Endothelial cell of umbilical vein (primary cell): ENCODE measurements at regions not wholly inside any gene's neighbourhood (a gene's known extent, or its start where the extent isn't known, plus 50 kb on each side); places are given as distances from the start of the nearest gene placed in this dataset.

Experiments
- BruUV-seq: library from RNA; stranded (reverse); fragments of 400-500 nt; replicated peaks from 2 replicates; lab custom pipeline; 2021; lab: Mats Ljungman, UMichigan
- CTCF ChIA-PET: fragments of 300-600, 350-600 bp; sonication (Branson Sonifier 250); formaldehyde crosslinking; loops from one replicate; lab custom pipeline; 2021; ENCODE audit warnings: antibody characterized with exemption, inconsistent platforms; lab: Charles Lee
- POLR2A ChIA-PET: fragments of 300-600, 350-600 bp; sonication (Branson Sonifier 250); formaldehyde crosslinking; loops from one replicate; lab custom pipeline; 2021; ENCODE audit warnings: antibody characterized with exemption, inconsistent platforms; lab: Charles Lee
- DNase-seq: peaks from one replicate; pipeline ENCODE4 v3.0.0-alpha.2; 2011; ENCODE audit warnings: low read depth, low spot score
- FAIRE-seq: peaks from 2 replicates; lab custom pipeline; 2011; peaks lifted over from hg19 to GRCh38; lab: Jason Lieb, UNC
- H2AFZ ChIP-seq: 2 replicates; pipeline ENCODE4 v1.6.0; 2012; ENCODE audit warnings: low read depth, low read length, control low read depth, inconsistent platforms
- H3K27ac ChIP-seq: 2 replicates; pipeline ENCODE4 v1.5.1; 2011; ENCODE audit warnings: low read depth, mild to moderate bottlenecking, control low read depth, low read length, moderate library complexity; ENCODE audit not compliant: insufficient read depth
- H3K27me3 ChIP-seq, 2 experiments: 2 replicates each; pipeline versions ENCODE4 v1.6.0 to v1.6.1; 2011; ENCODE audit warnings: low read length in 2 of 2, mixed read lengths in 1 of 2; ENCODE audit not compliant: control insufficient read depth in 2 of 2, insufficient read depth in 2 of 2
- H3K36me3 ChIP-seq, 2 experiments: 2 replicates in 1 of 2; 3 replicates in 1 of 2; pipeline ENCODE4 v1.5.1; 2011; ENCODE audit warnings: low read length in 2 of 2, mild to moderate bottlenecking in 1 of 2, moderate library complexity in 1 of 2; ENCODE audit not compliant: control insufficient read depth in 2 of 2, insufficient read depth in 2 of 2; ENCODE audit errors: extremely low read depth in 1 of 2
- H3K4me1 ChIP-seq: 3 replicates; pipeline ENCODE4 v1.5.1; 2011; ENCODE audit warnings: mild to moderate bottlenecking, low read length; ENCODE audit not compliant: control insufficient read depth, insufficient read depth; ENCODE audit errors: extremely low read depth
- H3K4me2 ChIP-seq: 2 replicates; pipeline ENCODE4 v1.6.1; 2011; ENCODE audit warnings: low read length, control low read depth, mixed read lengths; ENCODE audit not compliant: insufficient read depth
- H3K4me3 ChIP-seq, 3 experiments: fragments of 200-600 bp in 1 of 3; sonication (generic), shearing (Covaris generic) in 1 of 3; replicated peaks in 1 of 3; 2 replicates each; pipeline ENCODE4 v1.5.1; 2011 to 2016; ENCODE audit warnings: control low read depth in 3 of 3, low read length in 3 of 3, mild to moderate bottlenecking in 2 of 3, inconsistent platforms in 1 of 3, low read depth in 1 of 3, moderate library complexity in 1 of 3; ENCODE audit not compliant: insufficient read depth in 1 of 3
- H3K79me2 ChIP-seq: 2 replicates; pipeline ENCODE4 v1.6.0; 2012; ENCODE audit warnings: low read length, inconsistent platforms; ENCODE audit not compliant: control insufficient read depth, insufficient read depth
- H3K9ac ChIP-seq: replicated peaks from 2 replicates; pipeline ENCODE3; 2011; ENCODE audit warnings: low read length, control low read depth; ENCODE audit not compliant: insufficient read depth; ENCODE audit errors: extremely low read depth
- H3K9me1 ChIP-seq: replicated peaks from 3 replicates; pipeline ENCODE4 v1.6.0; 2011; ENCODE audit warnings: mild to moderate bottlenecking, low read length; ENCODE audit not compliant: control insufficient read depth, insufficient read depth; ENCODE audit errors: extremely low read depth
- H3K9me3 ChIP-seq: replicated peaks from 2 replicates; pipeline ENCODE4 v1.5.1; 2012; ENCODE audit warnings: low read length, inconsistent platforms; ENCODE audit not compliant: control insufficient read depth, insufficient read depth
- H4K20me1 ChIP-seq: replicated peaks from 2 replicates; pipeline ENCODE3; 2011; ENCODE audit warnings: mild to moderate bottlenecking, low read length; ENCODE audit not compliant: control insufficient read depth, insufficient read depth; ENCODE audit errors: extremely low read depth
- CTCF ChIP-seq, 2 donors: IDR thresholded peaks; 1 replicate in 1 of 2; 2 replicates in 1 of 2; pipeline ENCODE4 v1.5.1; 2011; ENCODE audit warnings: low read length in 2 of 2, mild to moderate bottlenecking in 2 of 2, moderate library complexity in 2 of 2, control low read depth in 1 of 2, inconsistent platforms in 1 of 2, low read depth in 1 of 2; ENCODE audit not compliant: insufficient read depth in 1 of 2; ENCODE audit errors: extremely low read depth in 1 of 2
- EZH2 ChIP-seq: IDR thresholded peaks from 2 replicates; pipeline ENCODE4 v1.6.1; 2012; ENCODE audit warnings: borderline replicate concordance, low read depth, mild to moderate bottlenecking, moderate library complexity, low read length, inconsistent platforms; ENCODE audit not compliant: severe bottlenecking
- FOS ChIP-seq: IDR thresholded peaks from 2 replicates; pipeline ENCODE4 v1.6.1; 2011; ENCODE audit warnings: mild to moderate bottlenecking, low read length, moderate library complexity, borderline replicate concordance; ENCODE audit not compliant: insufficient read depth
- GATA2 ChIP-seq: IDR thresholded peaks from 2 replicates; pipeline ENCODE4 v1.7.0; 2011; ENCODE audit warnings: low read depth, mild to moderate bottlenecking, moderate library complexity, mixed read lengths, low read length; ENCODE audit not compliant: insufficient read length, insufficient read depth
- JUN ChIP-seq: IDR thresholded peaks from 2 replicates; pipeline ENCODE4 v1.6.1; 2011; ENCODE audit warnings: borderline replicate concordance, low read depth; ENCODE audit not compliant: insufficient read length, insufficient read depth
- MAX ChIP-seq: IDR thresholded peaks from 2 replicates; pipeline ENCODE4 v1.6.1; 2011; ENCODE audit not compliant: insufficient read depth, insufficient read length
- MYC ChIP-seq: IDR thresholded peaks from one replicate; pipeline ENCODE4 v1.6.1; 2011; ENCODE audit warnings: mild to moderate bottlenecking, low read depth, low read length
- POLR2A ChIP-seq: IDR thresholded peaks from 2 replicates; pipeline ENCODE4 v1.6.1; 2012; ENCODE audit warnings: low read depth, mild to moderate bottlenecking, control low read depth, low read length
- POLR2AphosphoS5 ChIP-seq: IDR thresholded peaks from 2 replicates; pipeline ENCODE4 v1.6.1; 2012; ENCODE audit warnings: low read depth, mild to moderate bottlenecking, control low read depth, low read length, moderate library complexity; ENCODE audit not compliant: insufficient read depth
- dilution Hi-C: fragments of 300-500 bp; cut with MboI; formaldehyde crosslinking; loops from one replicate; pipeline ENCODE4 v1.15.0; 2019; ENCODE audit warnings: low sequenced_read_pairs; ENCODE audit not compliant: extremely low pct_ligation_motif_present
- intact Hi-C: fragments of 100-400 bp; cut with micrococcal nuclease; formaldehyde crosslinking; loops from one replicate; pipeline ENCODE4 v1.10.0; 2022

GRCh38 chr15:70250208-70251201 lies 152.8 kb upstream of the TLE3 start:
- Histone ChIP-seq H3K79me2 (no peaks in the 10 kb centered on the region), H3K4me2 (no peak overlapping the region), H3K27me3 (no peaks in the 10 kb centered on the region), H3K36me3 (no peaks in the 10 kb centered on the region), H3K9ac (no peak overlapping the region), H4K20me1 (no peaks in the 10 kb centered on the region), H3K9me1 (no peaks in the 10 kb centered on the region), H3K4me3 (no peak overlapping the region), H3K9me3 (no peaks in the 10 kb centered on the region), H3K27ac (no peak overlapping the region), H2AFZ (no peak overlapping the region), H3K4me1 (no peaks in the 10 kb centered on the region)
- dilution Hi-C loops (no loop called here), intact Hi-C loops (no loop called here)
- no peak for FAIRE-seq
- BruUV-seq: no TSS peak
- no peak for DNase-seq
- ChIA-PET CTCF (no interaction called here), POLR2A (no interaction called here)
- TF ChIP-seq GATA2 (no peak), MAX (no peak), FOS (no peak)

DNA sequence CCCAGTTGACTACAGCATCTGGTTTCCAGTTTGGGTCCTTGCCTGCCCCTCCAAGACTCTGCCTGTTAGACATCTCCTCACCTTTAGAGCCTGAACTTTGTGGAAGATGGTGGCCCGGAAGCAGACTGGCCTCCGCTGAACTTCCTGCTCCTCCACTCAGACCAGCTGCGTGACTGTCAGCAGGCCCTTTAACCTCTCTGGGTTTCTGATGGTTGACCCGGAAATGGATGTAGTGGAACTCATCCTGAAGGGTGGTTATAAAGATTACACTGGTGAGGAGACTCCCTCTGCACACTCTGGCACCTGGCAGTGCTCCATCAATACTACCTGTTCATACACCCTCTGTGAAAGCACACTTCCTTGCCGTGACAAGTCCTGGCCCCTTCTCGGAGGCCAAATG lies 151.9 kb upstream of the TLE3 start:
- no peaks in the 10 kb centered on the region for H3K79me2 ChIP-seq
- TF ChIP-seq POLR2AphosphoS5: no peak
- no peak for TF ChIP-seq MAX
- TF ChIP-seq POLR2A: no peak
- no peak for TF ChIP-seq CTCF (IDR thresholded peaks at IDR 0.05; ENCODE audit: extremely low read depth in 1 of 2, insufficient read depth in 1 of 2, low read depth in 1 of 2, low read length in 2 of 2)
- no peak for TF ChIP-seq GATA2
- TF ChIP-seq FOS: no peak
- no peak for TF ChIP-seq MYC
- TF ChIP-seq EZH2: no peak
- TF ChIP-seq JUN: no peak
- no peak for DNase-seq
- H3K36me3 ChIP-seq: no peaks in the 10 kb centered on the region
- CTCF ChIA-PET: no interaction called here
- dilution Hi-C loops: no loop called here
- no peaks in the 10 kb centered on the region for H3K9me3 ChIP-seq
- H3K4me1 ChIP-seq: no peaks in the 10 kb centered on the region
- H3K4me3 ChIP-seq: no peak overlapping the region
- no TSS peak for BruUV-seq
- POLR2A ChIA-PET: no interaction called here
- H2AFZ ChIP-seq: no peak overlapping the region
- no peaks in the 10 kb centered on the region for H3K27me3 ChIP-seq
- no peaks in the 10 kb centered on the region for H4K20me1 ChIP-seq
- no peak overlapping the region for H3K27ac ChIP-seq
- H3K4me2 ChIP-seq: no peak overlapping the region
- FAIRE-seq: no peak
- H3K9ac ChIP-seq: no peak overlapping the region
- no peaks in the 10 kb centered on the region for H3K9me1 ChIP-seq
- intact Hi-C loops: no loop called here
